AG08396 (cell line): ENCODE measurements at regions not wholly inside any gene's neighbourhood (a gene's known extent, or its start where the extent isn't known, plus 50 kb on each side); places are given as distances from the start of the nearest gene placed in this dataset.
"Not testable (repeated sequence)": the region's sequence is repeated elsewhere in the genome, so short reads cannot be mapped to it uniquely, and the experiment has no call there.

ENCODE experiments used
- DNase-seq: peaks from one replicate; pipeline ENCODE4 v3.0.0; 2012; ENCODE audit warnings: low spot score, mixed read lengths

DNA sequence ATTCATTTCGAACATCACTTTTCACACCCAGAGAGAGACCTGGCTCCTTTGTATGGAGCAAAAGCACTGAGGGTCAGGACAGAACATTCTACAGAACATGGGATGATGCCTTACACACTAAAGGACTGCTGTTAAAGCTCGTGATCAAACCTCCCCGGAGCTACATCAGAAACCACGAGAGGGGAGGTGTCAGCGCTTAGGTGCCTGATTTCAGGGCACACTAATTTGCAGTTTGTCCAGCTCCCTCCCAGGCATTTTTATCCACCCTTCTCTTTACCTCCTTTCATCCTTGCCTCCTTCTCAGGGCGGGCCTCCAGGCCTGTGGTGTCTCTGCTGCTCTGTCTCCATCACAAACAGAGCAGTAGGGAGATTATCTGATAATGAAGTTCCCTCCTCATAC, 127.5 kb downstream of the VPREB1 start:
- DNase-seq: no peak

DNA sequence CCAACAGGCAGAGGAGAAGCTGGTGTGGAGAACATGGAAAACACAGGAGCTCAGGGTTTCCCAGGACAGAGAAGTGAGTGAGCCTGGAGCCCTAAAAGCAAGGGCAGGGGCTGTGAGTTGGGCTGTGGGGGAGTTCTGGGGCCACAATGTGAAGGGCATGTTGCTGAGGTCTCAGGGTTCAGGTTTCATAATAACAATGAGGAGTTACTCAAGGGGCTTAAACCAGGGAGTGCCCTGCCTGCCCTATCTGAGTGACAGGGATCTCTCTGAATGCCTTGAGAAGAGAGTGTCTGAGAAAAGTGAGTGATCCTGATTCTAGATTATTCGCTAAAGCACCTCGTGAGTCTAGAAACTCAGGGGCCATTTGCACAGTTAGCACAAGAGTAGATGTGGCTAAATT, 129.6 kb downstream of the VPREB1 start:
- DNase-seq: no peak

DNA sequence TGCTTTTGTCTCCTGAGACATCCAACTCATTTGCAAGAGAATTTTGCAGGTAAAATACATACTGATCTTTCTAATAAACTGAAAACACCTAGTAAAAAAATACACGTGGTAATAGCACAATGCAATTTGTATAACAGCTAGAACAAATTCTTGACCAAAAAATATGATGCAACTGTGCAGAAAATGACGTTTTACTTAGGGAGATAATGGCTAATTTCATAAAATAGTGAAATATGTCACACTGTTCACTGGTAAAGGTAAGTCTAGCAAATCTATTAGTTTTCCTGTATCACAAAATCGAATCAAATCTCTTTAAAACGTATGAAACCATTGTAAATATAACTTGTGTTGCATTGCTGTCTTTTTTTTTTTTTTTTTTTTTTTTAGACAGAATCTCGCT, 130.0 kb downstream of the VPREB1 start:
- DNase-seq: no peak

DNA sequence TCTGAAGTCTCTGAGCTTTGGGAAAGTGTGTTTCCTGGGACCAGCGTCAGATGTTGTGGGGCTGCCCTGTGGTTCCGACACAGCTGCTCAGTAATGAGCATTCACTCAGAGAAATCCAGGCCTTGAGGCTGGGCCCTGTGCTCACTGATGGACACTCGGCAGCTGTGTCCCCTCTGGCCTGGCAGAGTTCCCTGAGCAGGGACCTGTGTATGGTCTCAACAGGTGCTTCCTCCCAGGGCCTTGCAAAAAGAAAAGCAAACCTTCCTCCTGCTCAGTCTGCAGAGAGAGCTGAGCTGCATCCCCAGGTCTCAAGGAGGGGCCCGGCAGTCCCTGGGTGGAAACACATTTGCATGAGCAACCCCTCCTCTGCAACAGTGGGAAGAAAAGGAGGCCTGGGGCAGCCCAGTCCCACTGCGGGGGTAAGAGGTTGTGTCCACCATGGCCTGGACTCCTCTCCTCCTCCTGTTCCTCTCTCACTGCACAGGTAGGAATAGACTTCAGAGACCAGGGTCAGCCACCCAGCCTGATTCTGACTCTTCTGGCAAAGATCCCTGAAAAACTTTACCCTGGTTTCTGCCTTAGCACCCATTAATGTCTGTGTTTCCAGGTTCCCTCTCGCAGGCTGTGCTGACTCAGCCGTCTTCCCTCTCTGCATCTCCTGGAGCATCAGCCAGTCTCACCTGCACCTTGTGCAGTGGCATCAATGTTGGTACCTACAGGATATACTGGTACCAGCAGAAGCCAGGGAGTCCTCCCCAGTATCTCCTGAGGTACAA, 131.2 kb downstream of the VPREB1 start:
- no peak for DNase-seq

DNA sequence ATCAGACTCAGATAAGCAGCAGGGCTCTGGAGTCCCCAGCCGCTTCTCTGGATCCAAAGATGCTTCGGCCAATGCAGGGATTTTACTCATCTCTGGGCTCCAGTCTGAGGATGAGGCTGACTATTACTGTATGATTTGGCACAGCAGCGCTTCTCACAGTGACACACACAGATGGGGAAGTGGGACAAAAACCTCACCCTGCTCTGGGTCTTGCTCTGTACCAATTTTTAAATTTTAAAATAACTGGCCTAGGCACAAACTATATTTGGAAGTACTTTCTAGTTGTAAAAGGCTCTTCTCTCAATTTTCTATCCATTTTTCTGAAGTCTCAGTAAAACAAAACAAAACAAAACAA, 131.7 kb downstream of the VPREB1 start:
- DNase-seq: no peak

DNA sequence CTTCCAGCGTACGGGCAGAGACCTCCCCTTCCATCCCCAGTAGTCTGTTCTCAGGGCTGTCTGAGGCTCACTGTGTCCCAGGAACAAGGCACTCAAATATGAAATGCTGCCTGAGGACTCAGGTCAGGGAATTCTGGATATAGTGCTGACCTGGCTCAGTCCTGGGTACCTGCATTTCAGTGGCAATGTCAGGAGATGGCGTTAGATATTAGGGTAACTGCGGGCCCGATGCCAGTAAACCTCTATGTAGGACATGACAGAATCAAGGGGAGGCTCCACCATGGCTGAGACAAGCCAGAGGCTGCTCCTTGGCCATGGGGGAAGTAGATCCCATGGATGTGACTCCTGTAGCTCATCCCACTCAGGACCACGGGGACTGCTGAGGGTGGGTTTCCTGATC, 131.7 kb downstream of the ZNF280B start:
- not testable (repeated sequence) for DNase-seq

DNA sequence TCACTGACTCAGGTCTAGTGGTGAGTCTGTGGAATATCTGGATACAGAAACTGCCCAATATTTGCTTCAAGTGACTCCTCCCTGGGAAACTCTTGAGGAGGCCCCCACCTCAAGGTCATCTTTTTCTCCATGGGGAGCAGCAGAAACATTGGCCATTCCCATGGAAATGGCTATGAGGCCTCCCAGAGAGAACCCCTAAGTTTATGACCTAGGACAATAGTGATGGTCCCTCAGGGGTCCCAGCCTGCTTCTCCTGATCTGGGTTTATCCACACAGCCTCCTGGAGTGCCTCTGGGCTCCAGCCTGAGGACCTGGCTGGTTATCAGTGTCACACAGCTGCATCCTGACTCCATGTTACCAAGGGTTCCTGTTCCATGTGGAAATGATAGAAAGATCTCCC, 131.2 kb downstream of the ZNF280B start:
- DNase-seq: no peak

DNA sequence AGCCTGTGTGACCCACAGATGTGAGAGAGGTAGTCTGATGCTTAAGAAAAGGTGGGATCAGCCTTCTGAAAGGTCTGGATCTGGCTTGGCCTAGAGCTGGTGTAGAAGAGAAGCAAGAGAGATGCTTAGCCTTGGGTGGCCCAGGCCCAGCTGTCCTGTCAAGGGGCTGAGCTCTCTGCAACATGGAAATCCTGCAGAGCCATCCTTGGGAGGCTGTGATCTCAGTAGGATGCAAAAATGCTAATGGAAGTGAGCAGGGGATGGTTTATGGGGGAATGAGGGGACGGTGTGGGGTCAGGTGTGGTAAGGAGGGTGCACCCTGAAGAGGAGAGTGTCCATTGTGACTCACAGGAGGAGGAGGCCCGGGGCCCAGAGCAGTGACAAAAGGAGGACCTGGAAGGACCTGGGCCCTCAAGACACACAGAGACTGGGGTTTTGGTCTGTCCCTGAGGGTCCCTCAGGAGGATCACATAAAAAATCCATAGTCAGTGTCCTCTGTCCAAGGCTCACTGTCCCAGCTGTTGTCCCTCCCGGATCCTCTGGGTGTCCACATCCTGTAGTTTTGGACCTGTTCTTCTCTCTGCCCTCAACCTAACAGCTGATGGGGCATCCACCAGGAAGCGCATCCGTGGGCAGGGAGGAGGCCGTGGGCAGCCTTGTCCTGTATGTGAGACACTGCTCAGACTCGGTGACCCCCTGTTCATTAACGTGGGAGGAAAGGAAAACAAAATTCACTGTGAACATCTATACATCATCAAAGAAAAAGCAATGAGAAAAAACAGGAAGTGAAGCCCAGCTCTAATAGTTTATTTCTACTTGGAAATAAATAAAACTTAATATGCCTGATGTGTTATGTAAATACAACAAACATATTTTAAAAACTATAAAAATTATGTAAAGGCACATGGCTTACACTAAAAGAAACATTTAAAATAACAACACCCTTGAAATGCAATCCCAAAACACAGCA, 129.8 kb downstream of the ZNF280B start:
- no peak for DNase-seq

DNA sequence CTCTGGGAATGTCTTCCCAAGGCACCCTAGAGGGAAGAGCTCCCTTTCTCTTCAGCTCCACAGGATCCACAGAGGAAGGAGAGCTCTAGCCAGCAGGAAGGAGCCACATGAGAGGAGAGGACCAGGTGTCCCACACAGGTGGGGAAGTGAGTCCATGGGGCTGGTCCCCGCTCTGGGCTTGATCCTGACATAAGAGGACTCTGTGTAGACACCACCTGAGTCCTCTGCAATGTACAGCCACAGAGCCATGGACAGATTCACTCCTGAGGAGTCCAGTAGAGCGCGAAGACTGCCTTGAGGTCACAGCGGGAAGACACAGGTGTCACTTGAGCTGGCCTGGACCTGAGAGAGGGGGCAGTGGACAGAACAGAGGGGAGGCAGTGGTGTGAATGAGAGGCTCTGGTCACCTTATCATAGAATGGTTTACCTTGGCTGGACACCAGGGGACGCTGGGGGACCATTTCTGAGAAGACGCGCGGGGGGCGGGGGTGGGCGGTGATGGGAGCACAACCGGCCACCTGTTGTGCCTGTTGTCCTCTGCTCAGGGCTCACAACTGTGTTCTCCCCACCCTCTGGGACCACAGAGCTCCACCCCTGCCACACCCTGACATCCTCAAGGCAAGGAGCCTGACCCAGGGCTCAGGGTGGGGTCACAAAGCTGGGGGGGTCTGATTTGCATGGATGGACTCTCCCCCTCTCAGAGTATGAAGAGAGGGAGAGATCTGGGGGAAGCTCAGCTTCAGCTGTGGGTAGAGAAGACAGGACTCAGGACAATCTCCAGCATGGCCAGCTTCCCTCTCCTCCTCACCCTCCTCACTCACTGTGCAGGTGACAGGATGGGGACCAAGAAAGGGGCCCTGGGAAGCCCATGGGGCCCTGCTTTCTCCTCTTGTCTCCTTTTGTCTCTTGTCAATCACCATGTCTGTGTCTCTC, 128.2 kb downstream of the ZNF280B start:
- no peak for DNase-seq

DNA sequence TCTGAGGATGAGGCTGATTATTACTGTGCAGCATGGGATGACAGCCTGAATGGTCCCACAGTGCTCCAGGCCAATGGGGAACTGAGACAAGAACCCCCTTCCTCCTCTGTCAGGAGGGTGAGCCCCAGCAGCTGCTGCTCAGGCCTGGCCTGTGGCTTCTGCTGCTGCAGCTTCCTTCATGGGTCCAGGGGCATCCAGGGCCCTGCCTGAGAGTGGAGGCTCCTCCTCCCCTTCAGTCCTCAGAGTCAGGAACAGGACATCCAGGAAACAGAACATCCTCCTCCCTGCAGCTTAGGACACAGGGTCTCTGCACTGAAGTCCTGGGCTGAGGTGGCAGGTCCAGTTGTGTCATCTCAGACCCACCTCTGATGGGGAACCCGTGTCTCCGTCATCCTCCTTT, 127.2 kb downstream of the ZNF280B start:
- not testable (repeated sequence) for DNase-seq

DNA sequence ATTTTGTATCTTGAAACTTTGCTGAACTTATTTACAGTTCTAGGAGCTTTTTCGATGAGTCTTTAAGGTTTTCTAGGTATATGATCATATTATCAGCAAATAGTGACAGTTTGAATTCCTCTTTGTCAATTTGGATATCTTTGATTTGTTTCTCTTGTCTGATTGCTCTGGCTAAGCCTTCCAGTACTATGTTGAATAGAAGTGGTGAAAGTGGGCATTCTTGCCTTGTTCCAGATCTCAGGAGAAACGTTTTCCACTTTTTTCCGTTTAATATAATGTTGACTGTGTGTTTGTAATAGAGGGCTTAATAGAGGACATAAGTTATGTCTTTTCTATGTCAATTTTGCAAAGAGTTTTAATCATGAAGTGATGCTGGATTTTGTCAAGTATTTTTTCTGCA, 124.3 kb downstream of the ZNF280B start:
- no peak for DNase-seq

DNA sequence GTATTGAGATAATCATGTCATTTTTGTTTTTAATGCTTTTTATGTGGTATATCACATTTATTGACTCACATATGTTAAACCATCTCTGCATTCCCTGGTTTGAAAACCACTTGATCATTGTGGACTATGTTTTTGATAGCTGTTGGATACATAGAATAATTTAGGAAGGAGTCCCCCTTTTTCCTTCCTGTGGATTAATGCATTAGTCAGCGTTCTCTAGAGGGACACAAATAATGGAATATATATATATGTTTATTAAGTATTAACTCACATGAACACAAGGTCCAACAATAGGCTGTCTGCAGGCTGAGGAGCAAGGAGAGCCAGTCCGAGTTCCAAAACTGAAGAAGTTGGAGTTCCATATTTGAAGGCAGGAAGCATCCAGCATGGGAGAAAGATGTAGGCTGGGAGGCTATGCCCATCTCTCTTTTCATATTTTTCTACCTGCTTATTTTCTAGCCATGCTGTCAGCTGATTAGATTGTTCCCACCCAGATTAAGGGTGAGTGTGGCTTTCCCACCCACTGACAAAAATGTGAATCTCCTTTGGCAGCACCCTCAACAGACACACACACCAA, 123.8 kb downstream of the ZNF280B start:
- DNase-seq: no peak

DNA sequence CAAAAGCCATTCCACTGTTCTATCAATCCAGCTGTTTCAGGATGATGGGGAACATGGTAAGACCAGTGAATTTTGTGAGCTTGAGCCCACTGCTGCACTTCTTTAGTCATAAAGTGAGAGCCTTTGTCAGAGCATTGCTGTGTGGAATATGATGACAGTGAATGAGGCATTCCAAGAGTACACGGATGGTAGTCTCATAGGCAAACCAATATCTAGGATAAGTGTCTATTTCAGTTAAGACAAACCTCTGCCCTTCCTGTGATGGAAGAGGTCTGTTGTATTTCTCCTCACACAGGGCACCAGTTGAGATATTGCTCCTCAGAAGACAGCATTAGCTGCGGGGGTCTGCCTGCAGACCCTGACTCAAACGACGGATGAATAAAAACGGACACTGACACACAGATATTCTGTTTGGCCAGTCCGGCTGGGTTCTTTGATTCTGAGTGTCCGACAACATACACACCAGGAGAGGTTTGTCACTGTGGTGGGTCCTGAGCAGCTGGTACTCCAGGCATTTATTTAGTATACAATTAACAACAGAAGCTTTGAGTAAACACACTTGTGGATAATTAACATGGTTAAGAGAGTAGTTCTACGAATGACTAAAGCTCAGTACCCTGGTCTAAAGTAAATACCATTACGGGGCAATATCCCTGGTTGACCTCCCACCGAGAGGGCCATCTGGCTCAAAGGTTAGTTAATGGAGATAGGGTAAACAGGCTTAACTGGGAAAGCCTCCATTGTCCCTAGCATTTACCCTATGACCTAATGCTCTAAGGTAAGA, 121.7 kb downstream of the ZNF280B start:
- DNase-seq: no peak

DNA sequence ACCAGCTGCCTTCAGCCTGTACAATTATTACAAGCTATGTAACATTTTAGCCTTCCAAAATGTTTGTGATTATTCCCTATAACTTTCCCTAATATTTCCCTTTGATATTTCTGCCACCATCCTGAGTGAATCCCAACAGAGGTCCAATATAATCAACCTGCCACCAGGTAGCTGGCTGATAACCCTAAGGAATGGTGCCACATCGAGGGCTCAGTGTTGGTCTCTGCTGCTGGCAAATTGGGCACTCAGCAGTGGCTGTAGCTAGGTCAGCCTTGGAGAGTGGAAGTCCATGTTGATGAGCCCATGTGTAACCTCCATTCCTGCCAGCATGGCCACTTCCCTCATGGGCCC, 121.2 kb downstream of the ZNF280B start:
- DNase-seq: no peak

DNA sequence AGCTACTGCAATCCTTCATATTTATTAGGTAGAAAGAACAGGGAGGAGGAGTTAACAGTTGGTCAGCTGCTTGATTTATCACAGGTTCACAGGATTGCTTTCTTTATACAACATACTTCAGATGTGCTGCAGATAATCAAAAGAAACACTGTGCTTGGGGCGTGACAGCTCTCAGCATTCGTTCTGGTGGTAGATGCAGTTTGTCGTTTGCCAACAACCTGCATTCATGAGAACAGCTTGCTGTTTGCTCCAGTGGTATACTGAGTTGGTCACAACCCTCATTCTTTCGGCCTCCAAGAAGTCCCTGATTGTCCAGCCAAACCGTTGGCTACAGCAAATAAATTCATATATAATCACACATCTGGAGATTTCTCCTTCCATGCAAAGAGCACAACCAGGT, 120.5 kb downstream of the ZNF280B start:
- DNase-seq: no peak

DNA sequence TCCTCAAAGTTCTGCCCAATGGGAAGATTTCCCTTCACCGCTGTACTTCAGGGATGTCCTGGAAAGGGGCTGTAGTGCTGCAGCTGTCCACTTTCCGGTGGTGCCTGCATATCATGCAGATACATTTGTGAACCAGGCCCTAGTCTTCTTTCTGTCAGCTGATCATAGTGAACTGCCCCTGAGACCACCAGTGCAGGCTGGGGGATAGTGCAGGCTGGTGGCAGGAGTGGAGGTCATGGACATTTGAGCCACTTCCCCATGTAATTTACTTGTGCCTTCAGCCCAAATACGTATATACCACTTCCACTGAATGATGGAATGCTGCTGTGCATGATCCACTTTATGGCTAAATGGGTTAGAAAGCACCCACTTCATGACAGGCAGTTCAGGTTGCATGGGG, 120.0 kb downstream of the ZNF280B start:
- no peak for DNase-seq

DNA sequence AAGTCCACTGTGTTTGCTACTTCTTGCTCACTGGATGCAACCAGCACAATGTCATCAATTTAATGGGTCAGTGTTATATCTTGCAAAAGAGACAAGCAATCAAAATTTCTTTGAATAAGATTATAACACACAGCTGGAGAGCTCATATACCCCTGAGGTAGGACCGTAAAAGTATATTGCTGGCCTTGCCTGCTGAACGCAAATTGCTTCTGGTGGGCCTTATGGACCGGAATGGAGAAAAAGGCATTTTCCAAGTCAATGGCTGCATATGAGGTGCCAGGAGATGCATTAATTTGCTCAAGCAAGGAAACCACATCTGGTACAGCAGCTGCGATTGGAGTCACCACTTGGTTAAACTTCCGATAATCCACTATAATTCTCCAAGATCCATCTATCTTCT, 119.1 kb downstream of the ZNF280B start:
- DNase-seq: no peak

DNA sequence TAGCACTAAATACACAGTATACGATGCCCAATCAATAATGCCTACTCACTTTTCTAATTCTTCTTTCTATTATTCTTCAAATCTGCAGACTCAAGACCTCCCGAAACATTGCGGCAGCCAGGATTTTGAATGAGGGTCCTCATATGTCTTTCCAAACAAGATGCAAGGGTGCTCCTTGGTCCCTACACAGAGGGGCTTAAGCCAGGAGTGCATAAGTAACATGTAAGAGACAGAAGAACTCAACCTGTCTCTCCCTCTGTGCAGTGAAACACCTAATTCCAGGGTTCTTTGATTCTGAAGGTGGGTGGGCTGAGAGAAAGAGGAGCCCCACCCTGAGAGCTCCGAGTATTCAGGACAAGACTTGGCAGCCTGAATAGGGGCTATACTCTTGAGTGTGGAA, 117.6 kb downstream of the ZNF280B start:
- DNase-seq: no peak

DNA sequence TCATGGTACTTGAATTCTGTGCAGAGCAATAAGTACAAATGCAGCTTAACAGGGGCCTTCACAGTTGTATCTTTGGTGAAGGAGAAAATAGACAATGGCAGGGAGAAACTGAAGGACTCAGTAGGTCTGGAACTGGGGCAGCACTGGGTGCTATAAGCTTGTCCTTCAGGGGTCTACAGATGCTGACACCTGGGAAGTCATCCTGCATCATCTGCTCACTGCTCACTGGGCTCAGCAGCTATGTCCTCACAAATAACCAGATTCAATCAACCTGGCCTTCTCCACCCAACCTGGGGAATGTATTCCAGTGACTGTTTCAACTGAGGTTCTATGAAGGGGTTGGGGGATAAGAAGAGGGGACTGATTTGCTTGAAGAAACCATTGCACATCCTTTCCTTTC, 117.0 kb downstream of the ZNF280B start:
- DNase-seq: no peak

DNA sequence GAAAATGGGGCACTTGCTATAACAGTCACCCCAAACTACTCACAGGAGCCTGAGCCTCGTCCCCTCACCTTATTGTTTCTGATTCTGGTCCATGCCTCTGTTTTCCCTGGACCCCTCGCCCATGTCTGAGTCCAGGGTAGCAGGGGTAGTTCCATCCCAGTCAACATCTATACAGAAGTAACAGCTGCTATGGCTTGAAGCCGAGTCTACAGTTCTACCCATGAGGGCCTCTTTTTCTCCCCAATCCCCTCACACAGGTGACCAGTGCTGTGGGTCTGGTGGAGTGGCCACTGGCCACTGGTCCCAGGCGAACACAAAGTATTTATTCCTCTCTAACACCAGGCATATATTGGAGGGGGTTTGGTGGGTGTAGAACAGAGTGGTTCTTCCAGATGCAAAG, 116.4 kb downstream of the ZNF280B start:
- no peak for DNase-seq

DNA sequence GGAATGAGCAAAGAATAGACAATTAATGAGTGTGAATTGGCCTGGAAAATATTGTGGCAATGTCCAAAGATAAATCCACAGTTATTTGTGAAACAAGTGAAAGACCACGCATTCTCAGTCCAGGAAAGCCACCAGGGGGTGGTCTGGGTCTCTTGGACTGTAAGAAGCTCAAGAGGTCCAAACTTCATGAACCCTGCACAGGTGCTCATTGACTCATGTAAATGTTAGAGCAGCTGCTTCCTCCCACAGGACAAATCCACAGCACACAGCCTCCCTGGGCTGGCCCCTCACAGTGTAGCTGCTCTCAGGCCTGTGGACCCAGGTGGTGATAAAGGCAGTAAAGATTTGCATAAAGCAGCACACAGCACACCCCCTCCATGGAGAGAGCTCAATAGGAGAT, 114.0 kb downstream of the ZNF280B start:
- DNase-seq: no peak
